ENCODE measurements at regions not wholly inside any gene's neighbourhood (a gene's known extent, or its start where the extent isn't known, plus 50 kb on each side); places are given as distances from the start of the nearest gene placed in this dataset.

GRCh38 chr12:53808023-53808705 is 56.4 kb upstream of the CISTR start (continued):
- TF ChIP-seq NCOA2 (CRISPR knock-in tag; IDR thresholded peaks at IDR 0.05), result no peak
- no peak for TF ChIP-seq ISX (CRISPR knock-in tag; conservative IDR thresholded peaks at IDR 0.05)
- TF ChIP-seq ZMYM2 (CRISPR knock-in tag; IDR thresholded peaks at IDR 0.05), result no peak
- TF ChIP-seq ZNF362 (CRISPR knock-in tag; IDR thresholded peaks at IDR 0.05; ENCODE audit: borderline replicate concordance), result no peak
- no peak for TF ChIP-seq ZNF770 (CRISPR knock-in tag; IDR thresholded peaks at IDR 0.05)
- TF ChIP-seq LCORL (IDR thresholded peaks at IDR 0.05), result no peak
- peak; percentile 62 for TF ChIP-seq LCORL (CRISPR knock-in tag; IDR thresholded peaks at IDR 0.05)
- peak; percentile 34; the same call in 1 of the 2 replicates for TF ChIP-seq THAP11 (CRISPR knock-in tag; IDR thresholded peaks at IDR 0.05)
- TF ChIP-seq ZNF891 (CRISPR knock-in tag; IDR thresholded peaks at IDR 0.05), result no peak
- no peak for TF ChIP-seq ZNF710 (CRISPR knock-in tag; IDR thresholded peaks at IDR 0.05; ENCODE audit: borderline replicate concordance)
- TF ChIP-seq ZNF253 (CRISPR knock-in tag; IDR thresholded peaks at IDR 0.05; ENCODE audit: borderline replicate concordance), result no peak
- peak; percentile 35; the same call in 1 of the 2 replicates for TF ChIP-seq MLX (CRISPR knock-in tag; IDR thresholded peaks at IDR 0.05)
- no peak for TF ChIP-seq ZKSCAN1 (IDR thresholded peaks at IDR 0.05; ENCODE audit: low read length)
- no peak for TF ChIP-seq ZNF570 (CRISPR knock-in tag; IDR thresholded peaks at IDR 0.05; ENCODE audit: borderline replicate concordance)
- peak; percentile 66 for TF ChIP-seq PAXIP1 (CRISPR knock-in tag; conservative IDR thresholded peaks at IDR 0.05)
- TF ChIP-seq TERF1 (CRISPR knock-in tag; IDR thresholded peaks at IDR 0.05), result no peak
- TF ChIP-seq RFXAP (CRISPR knock-in tag; IDR thresholded peaks at IDR 0.05; ENCODE audit: borderline replicate concordance), result no peak
- TF ChIP-seq KAT2B (IDR thresholded peaks at IDR 0.05; ENCODE audit: borderline replicate concordance, low read depth, low read length), result no peak

Data from HepG2 (cell line).